ENCODE measurements at regions not wholly inside any gene's neighbourhood (a gene's known extent, or its start where the extent isn't known, plus 50 kb on each side); places are given as distances from the start of the nearest gene placed in this dataset.
"Not testable (repeated sequence)": the region's sequence is repeated elsewhere in the genome, so short reads cannot be mapped to it uniquely, and the experiment has no call there.

DNA sequence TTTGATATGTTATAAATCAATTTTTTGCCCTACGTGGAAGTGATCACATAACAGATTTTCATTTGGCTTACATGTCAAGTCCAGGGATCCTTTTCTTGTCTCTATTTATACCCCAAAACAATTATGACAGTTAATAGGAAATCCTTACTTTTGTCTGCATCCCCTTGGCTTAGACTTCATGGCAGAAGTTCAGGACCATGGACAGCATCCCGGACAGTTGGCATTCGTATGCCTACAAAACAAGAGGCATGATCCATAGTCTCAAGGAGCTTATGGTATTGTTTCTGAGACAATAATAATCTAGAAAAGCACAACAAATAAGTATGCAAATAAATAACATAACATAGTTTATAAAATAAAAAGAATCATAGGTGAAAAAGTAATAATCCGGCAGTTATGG is 214.3 kb upstream of the GRIA1 start:
- ChIA-PET POLR2A (no interaction called here), CTCF (interaction anchor here (0.9 to 1.2 kb wide), 2 partner anchors 11 to 127 kb away, joined by 3 read pairs; no protein-coding TSS in a partner anchor)
- Mint-ChIP-seq H3K4me3 (ENCODE audit: unreplicated experiment) (no peak overlapping the region), H3K36me3 (ENCODE audit: insufficient read depth, unreplicated experiment) (no peaks in the 10 kb centered on the region), H3K27me3 (ENCODE audit: insufficient read depth, unreplicated experiment) (no peaks in the 10 kb centered on the region), H3K9me3 (ENCODE audit: unreplicated experiment) (no peaks in the 10 kb centered on the region), H3K27ac (ENCODE audit: low read depth, unreplicated experiment) (no peak overlapping the region), H3K4me1 (ENCODE audit: insufficient read depth, unreplicated experiment) (no peaks in the 10 kb centered on the region)
- peak; percentile 82 for DNase-seq (ENCODE audit: unreplicated experiment)
- TF ChIP-seq, protein P1, sequence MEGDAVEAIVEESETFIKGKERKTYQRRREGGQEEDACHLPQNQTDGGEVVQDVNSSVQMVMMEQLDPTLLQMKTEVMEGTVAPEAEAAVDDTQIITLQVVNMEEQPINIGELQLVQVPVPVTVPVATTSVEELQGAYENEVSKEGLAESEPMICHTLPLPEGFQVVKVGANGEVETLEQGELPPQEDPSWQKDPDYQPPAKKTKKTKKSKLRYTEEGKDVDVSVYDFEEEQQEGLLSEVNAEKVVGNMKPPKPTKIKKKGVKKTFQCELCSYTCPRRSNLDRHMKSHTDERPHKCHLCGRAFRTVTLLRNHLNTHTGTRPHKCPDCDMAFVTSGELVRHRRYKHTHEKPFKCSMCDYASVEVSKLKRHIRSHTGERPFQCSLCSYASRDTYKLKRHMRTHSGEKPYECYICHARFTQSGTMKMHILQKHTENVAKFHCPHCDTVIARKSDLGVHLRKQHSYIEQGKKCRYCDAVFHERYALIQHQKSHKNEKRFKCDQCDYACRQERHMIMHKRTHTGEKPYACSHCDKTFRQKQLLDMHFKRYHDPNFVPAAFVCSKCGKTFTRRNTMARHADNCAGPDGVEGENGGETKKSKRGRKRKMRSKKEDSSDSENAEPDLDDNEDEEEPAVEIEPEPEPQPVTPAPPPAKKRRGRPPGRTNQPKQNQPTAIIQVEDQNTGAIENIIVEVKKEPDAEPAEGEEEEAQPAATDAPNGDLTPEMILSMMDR (IDR thresholded peaks at IDR 0.05; ENCODE audit: unreplicated experiment) = no peak
- intact Hi-C loops (cut with micrococcal nuclease) = no loop called here
- BruUV-seq (replicated peaks) = no TSS peak

DNA sequence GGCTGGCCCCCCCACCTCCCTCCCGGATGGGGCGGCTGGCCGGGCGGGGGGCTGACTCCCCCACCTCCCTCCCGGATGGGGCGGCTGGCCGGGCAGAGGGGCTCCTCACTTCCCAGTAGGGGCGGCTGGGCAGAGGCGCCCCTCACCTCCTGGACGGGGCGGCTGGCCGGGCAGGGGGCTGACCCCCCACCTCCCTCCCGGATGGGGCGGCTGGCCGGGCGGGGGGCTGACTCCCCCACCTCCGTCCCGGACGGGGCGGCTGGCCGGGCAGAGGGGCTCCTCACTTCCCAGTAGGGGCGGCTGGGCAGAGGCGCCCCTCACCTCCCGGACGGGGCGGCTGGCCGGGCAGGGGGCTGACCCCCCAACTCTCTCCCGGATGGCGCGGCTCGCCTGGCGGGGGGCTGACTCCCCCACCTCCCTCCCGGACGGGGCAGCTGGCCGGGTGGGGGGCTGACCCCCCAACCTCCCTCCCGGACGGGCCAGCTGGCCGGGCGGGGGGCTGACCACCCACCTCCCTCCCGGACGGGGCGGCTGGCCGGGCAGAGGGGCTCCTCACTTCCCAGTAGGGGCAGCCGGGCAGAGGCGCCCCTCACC is 194.1 kb upstream of the GRIA1 start:
- H3K4me3 Mint-ChIP-seq (ENCODE audit: unreplicated experiment); H3K36me3 Mint-ChIP-seq (ENCODE audit: insufficient read depth, unreplicated experiment); BruUV-seq (replicated peaks); H3K27ac Mint-ChIP-seq (ENCODE audit: low read depth, unreplicated experiment); DNase-seq (ENCODE audit: unreplicated experiment); H3K27me3 Mint-ChIP-seq (ENCODE audit: insufficient read depth, unreplicated experiment); H3K4me1 Mint-ChIP-seq (ENCODE audit: insufficient read depth, unreplicated experiment); CTCF ChIA-PET; H3K9me3 Mint-ChIP-seq (ENCODE audit: unreplicated experiment); POLR2A ChIA-PET; intact Hi-C loops (cut with micrococcal nuclease): not testable (repeated sequence)

DNA sequence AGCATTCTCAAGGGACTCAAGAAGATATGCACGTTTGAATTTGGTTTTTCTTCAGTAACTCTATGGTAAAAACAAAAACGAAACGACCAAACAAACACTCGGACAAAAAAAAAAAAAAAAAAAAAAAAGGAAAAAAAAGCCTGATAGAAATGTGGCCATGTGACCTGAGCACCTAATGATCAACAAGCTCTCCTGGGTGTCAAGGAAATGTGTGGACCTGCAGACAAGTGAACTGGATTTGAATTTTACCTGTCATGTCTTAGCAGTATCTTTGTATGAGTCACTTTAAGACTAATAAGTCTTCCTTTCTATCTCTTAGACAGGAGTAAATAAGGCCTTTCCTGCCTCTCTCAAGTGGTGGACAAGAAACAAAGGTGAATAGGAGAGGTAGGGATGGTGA is 190.6 kb upstream of the GRIA1 start:
- CTCF ChIA-PET = no interaction called here

DNA sequence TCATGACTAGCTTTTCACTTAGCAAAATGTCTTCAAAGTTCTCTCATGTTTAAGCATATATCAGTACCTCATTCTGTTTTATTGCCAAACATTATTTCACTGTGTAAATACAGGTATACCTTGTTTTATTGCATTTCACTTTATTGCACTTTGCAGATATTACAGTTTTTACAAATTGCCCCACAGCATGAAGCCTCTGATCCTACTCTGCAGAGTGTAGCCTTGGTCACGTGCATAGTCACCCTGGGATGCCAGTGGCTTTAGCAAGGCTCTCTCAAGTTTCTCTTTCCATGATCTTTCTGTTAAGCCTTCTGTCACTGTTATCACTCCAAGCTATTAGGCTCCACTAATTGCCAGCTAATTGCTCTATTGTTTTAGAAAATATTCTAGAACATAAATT is 182.2 kb upstream of the GRIA1 start:
- H3K9me3 Mint-ChIP-seq (ENCODE audit: unreplicated experiment) = peaks cover 7% of the 10 kb centered on the region
- no peaks in the 10 kb centered on the region for H3K36me3 Mint-ChIP-seq (ENCODE audit: insufficient read depth, unreplicated experiment)
- no peak overlapping the region for H3K4me3 Mint-ChIP-seq (ENCODE audit: unreplicated experiment)
- BruUV-seq (replicated peaks) = no TSS peak
- peaks cover 14% of the 10 kb centered on the region for H3K4me1 Mint-ChIP-seq (ENCODE audit: insufficient read depth, unreplicated experiment)
- H3K27me3 Mint-ChIP-seq (ENCODE audit: insufficient read depth, unreplicated experiment) = no peaks in the 10 kb centered on the region
- DNase-seq (ENCODE audit: unreplicated experiment) = no peak
- POLR2A ChIA-PET = interaction anchor here (0.7 kb wide), 1 partner anchor 93 kb away, joined by 3 read pairs; no protein-coding TSS in a partner anchor
- intact Hi-C loops (cut with micrococcal nuclease) = no loop called here
- TF ChIP-seq, protein P1 (IDR thresholded peaks at IDR 0.05; ENCODE audit: unreplicated experiment) = no peak
- no peak overlapping the region for H3K27ac Mint-ChIP-seq (ENCODE audit: low read depth, unreplicated experiment)
- CTCF ChIA-PET = no interaction called here

More for the DNA sequence above, 190.6 kb upstream of the GRIA1 start:
- H3K27me3 Mint-ChIP-seq (ENCODE audit: insufficient read depth, unreplicated experiment) = no peaks in the 10 kb centered on the region
- TF ChIP-seq, protein P1 (IDR thresholded peaks at IDR 0.05; ENCODE audit: unreplicated experiment) = no peak
- intact Hi-C loops (cut with micrococcal nuclease) = no loop called here
- peaks cover 2% of the 10 kb centered on the region for H3K9me3 Mint-ChIP-seq (ENCODE audit: unreplicated experiment)
- POLR2A ChIA-PET = interaction anchor here (0.7 kb wide), 1 partner anchor 75 kb away, joined by 3 read pairs; no protein-coding TSS in a partner anchor
- no TSS peak for BruUV-seq (replicated peaks)
- H3K36me3 Mint-ChIP-seq (ENCODE audit: insufficient read depth, unreplicated experiment) = no peaks in the 10 kb centered on the region
- no peaks in the 10 kb centered on the region for H3K4me1 Mint-ChIP-seq (ENCODE audit: insufficient read depth, unreplicated experiment)
- H3K4me3 Mint-ChIP-seq (ENCODE audit: unreplicated experiment) = no peak overlapping the region
- H3K27ac Mint-ChIP-seq (ENCODE audit: low read depth, unreplicated experiment) = no peak overlapping the region
- DNase-seq (ENCODE audit: unreplicated experiment) = no peak

DNA sequence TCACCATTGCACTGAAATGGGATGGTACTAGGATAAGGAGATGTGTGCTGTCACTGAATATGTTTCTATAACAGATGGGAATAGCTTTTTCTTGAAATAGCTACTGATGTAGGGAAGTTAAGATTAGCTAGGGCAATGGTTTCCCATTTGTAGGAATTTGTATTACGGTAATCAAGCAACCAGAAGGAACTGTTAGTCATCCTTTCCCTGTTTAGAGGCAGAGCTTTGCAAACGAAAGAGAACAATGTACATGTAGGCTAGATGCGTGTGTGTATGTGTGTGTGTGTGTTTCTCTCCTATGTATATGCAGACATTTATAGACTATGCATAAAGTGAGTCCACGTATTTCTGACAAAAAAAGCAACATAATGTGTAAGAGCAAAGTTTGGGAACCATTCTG is 171.9 kb upstream of the GRIA1 start:
- TF ChIP-seq, protein P1 (IDR thresholded peaks at IDR 0.05; ENCODE audit: unreplicated experiment) = no peak
- no peaks in the 10 kb centered on the region for H3K27me3 Mint-ChIP-seq (ENCODE audit: insufficient read depth, unreplicated experiment)
- H3K36me3 Mint-ChIP-seq (ENCODE audit: insufficient read depth, unreplicated experiment) = no peaks in the 10 kb centered on the region
- H3K4me1 Mint-ChIP-seq (ENCODE audit: insufficient read depth, unreplicated experiment) = no peaks in the 10 kb centered on the region
- H3K4me3 Mint-ChIP-seq (ENCODE audit: unreplicated experiment) = no peak overlapping the region
- no peak overlapping the region for H3K27ac Mint-ChIP-seq (ENCODE audit: low read depth, unreplicated experiment)
- intact Hi-C loops (cut with micrococcal nuclease) = no loop called here
- POLR2A ChIA-PET = no interaction called here
- no TSS peak for BruUV-seq (replicated peaks)
- DNase-seq (ENCODE audit: unreplicated experiment) = no peak
- H3K9me3 Mint-ChIP-seq (ENCODE audit: unreplicated experiment) = peaks cover 7% of the 10 kb centered on the region
- CTCF ChIA-PET = interaction anchor here (0.6 kb wide), 1 partner anchor 546 kb away, joined by 4 read pairs; no protein-coding TSS in a partner anchor
